Activated CD8-positive, alpha-beta T cell treated with anti-CD3 and anti-CD28 coated beads for 36 hours (primary cell): ENCODE measurements at regions not wholly inside any gene's neighbourhood (a gene's known extent, or its start where the extent isn't known, plus 50 kb on each side); places are given as distances from the start of the nearest gene placed in this dataset.

Source experiments
- ATAC-seq: fragments of 200-7000 bp; cut with Tn5 transposase; one replicate; pipeline ENCODE4 v1.10.0; 2021; ENCODE audit warnings: mild to moderate bottlenecking, moderate library complexity
- CTCF ChIA-PET: fragments of 350-600 bp; sonication (Branson Sonifier 250); formaldehyde crosslinking; loops from one replicate; lab custom pipeline; 2021; ENCODE audit warnings: antibody characterized with exemption; lab: Charles Lee
- POLR2A ChIA-PET: fragments of 350-600 bp; sonication (Branson Sonifier 250); formaldehyde crosslinking; loops from one replicate; lab custom pipeline; 2021; ENCODE audit warnings: antibody characterized with exemption; lab: Charles Lee
- DNase-seq: peaks from one replicate; pipeline ENCODE4 v3.0.0-alpha.2; 2020
- H3K27ac Mint-ChIP-seq: one replicate; pipeline ENCODE4 v1.8.0; 2021; ENCODE audit warnings: mild to moderate bottlenecking, mixed read lengths
- H3K27me3 Mint-ChIP-seq: one replicate; pipeline ENCODE4 v1.8.0; 2021; ENCODE audit warnings: mixed read lengths
- H3K36me3 Mint-ChIP-seq: one replicate; pipeline ENCODE4 v1.8.0; 2021; ENCODE audit warnings: low read depth, mixed read lengths
- H3K4me1 Mint-ChIP-seq: one replicate; pipeline ENCODE4 v1.8.0; 2021; ENCODE audit warnings: low read depth, mixed read lengths
- H3K4me3 Mint-ChIP-seq: one replicate; pipeline ENCODE4 v1.8.0; 2021; ENCODE audit warnings: mild to moderate bottlenecking, moderate library complexity, mixed read lengths
- H3K9me3 Mint-ChIP-seq: one replicate; pipeline ENCODE4 v1.8.0; 2021; ENCODE audit warnings: mixed read lengths
- CTCF ChIP-seq: fragments of 200-600 bp; IDR thresholded peaks from one replicate; pipeline ENCODE4 v1.8.0; 2022; ENCODE audit warnings: antibody characterized with exemption, mild to moderate bottlenecking
- intact Hi-C: fragments of 100-400 bp; cut with micrococcal nuclease; formaldehyde crosslinking; loops from one replicate; pipeline ENCODE4 v1.10.0; 2022

- no peak overlapping the region for H3K27ac Mint-ChIP-seq
- ChIA-PET CTCF (no interaction called here), POLR2A (no interaction called here)
- intact Hi-C loops: no loop called here
- no peaks in the 10 kb centered on the region for H3K27me3 Mint-ChIP-seq
- no peak for TF ChIP-seq CTCF
- no peaks in the 10 kb centered on the region for H3K9me3 Mint-ChIP-seq
- no peak for DNase-seq
- H3K4me3 Mint-ChIP-seq: no peak overlapping the region
- H3K36me3 Mint-ChIP-seq: no peaks in the 10 kb centered on the region
- no peak for ATAC-seq
- no peaks in the 10 kb centered on the region for H3K4me1 Mint-ChIP-seq
Observed at GRCh38 chr2:220006152-220006621, 378.8 kb downstream of the SLC4A3 start.

- no peak for TF ChIP-seq CTCF
- no peaks in the 10 kb centered on the region for H3K4me1 Mint-ChIP-seq
- ChIA-PET CTCF (no interaction called here), POLR2A (no interaction called here)
- no peak overlapping the region for H3K4me3 Mint-ChIP-seq
- no peaks in the 10 kb centered on the region for H3K27me3 Mint-ChIP-seq
- H3K9me3 Mint-ChIP-seq: no peaks in the 10 kb centered on the region
- ATAC-seq (no peak), DNase-seq (no peak)
- intact Hi-C loops: no loop called here
- no peak overlapping the region for H3K27ac Mint-ChIP-seq
- H3K36me3 Mint-ChIP-seq: no peaks in the 10 kb centered on the region
Observed at GRCh38 chr2:220011859-220012258, 384.4 kb downstream of the SLC4A3 start.

GRCh38 chr2:220014961-220015360 lies 387.5 kb downstream of the SLC4A3 start:
- DNase-seq (no peak), ATAC-seq (no peak)
- ChIA-PET CTCF (no interaction called here), POLR2A (interaction anchor here (1.1 kb wide), 1 partner anchor 9 kb away, joined by 3 read pairs; no protein-coding TSS in a partner anchor)
- no peaks in the 10 kb centered on the region for H3K36me3 Mint-ChIP-seq
- no peaks in the 10 kb centered on the region for H3K4me1 Mint-ChIP-seq
- no peak overlapping the region for H3K4me3 Mint-ChIP-seq
- intact Hi-C loops: no loop called here
- no peak overlapping the region for H3K27ac Mint-ChIP-seq
- no peak for TF ChIP-seq CTCF
- H3K27me3 Mint-ChIP-seq: no peaks in the 10 kb centered on the region
- H3K9me3 Mint-ChIP-seq: no peaks in the 10 kb centered on the region

- no peak for TF ChIP-seq CTCF
- H3K4me1 Mint-ChIP-seq: no peaks in the 10 kb centered on the region
- ChIA-PET POLR2A (interaction anchor here (1.1 kb wide), 1 partner anchor 8 kb away, joined by 3 read pairs; no protein-coding TSS in a partner anchor), CTCF (no interaction called here)
- no peaks in the 10 kb centered on the region for H3K9me3 Mint-ChIP-seq
- no peak overlapping the region for H3K4me3 Mint-ChIP-seq
- H3K36me3 Mint-ChIP-seq: no peaks in the 10 kb centered on the region
- DNase-seq: no peak
- no peak overlapping the region for H3K27ac Mint-ChIP-seq
- no peak for ATAC-seq
- intact Hi-C loops: no loop called here
- no peaks in the 10 kb centered on the region for H3K27me3 Mint-ChIP-seq
Observed at GRCh38 chr2:220015576-220015975, 388.1 kb downstream of the SLC4A3 start.

GRCh38 chr2:220025207-220025606 lies 397.8 kb downstream of the SLC4A3 start:
- Mint-ChIP-seq H3K4me1 (no peaks in the 10 kb centered on the region), H3K4me3 (no peak overlapping the region), H3K27ac (no peak overlapping the region), H3K9me3 (no peaks in the 10 kb centered on the region), H3K27me3 (no peaks in the 10 kb centered on the region), H3K36me3 (no peaks in the 10 kb centered on the region)
- TF ChIP-seq CTCF: no peak
- no peak for DNase-seq
- no peak for ATAC-seq
- intact Hi-C loops: no loop called here
- CTCF ChIA-PET: no interaction called here
- POLR2A ChIA-PET: no interaction called here
